NCI-H146 treated with DMSO at 0.1 percent for 48 hours (cell line): ENCODE measurements at regions not wholly inside any gene's neighbourhood (a gene's known extent, or its start where the extent isn't known, plus 50 kb on each side); places are given as distances from the start of the nearest gene placed in this dataset.

ENCODE experiments used
- DNase-seq: peaks from one replicate; lab custom pipeline; 2025; ENCODE audit not compliant: unreplicated experiment; lab: John Stamatoyannopoulos, UW

GRCh38 chr16:73176577-73177013 is 128.7 kb upstream of the ZFHX3 start:
- DNase-seq, result no peak

- DNase-seq, result no peak
Observed at GRCh38 chr16:73172973-73173709, 125.2 kb upstream of the ZFHX3 start.

- no peak for DNase-seq
Observed at GRCh38 chr16:73172241-73172972, 124.5 kb upstream of the ZFHX3 start.

GRCh38 chr16:73171901-73172240 is 123.9 kb upstream of the ZFHX3 start:
- DNase-seq, result no peak

- no peak for DNase-seq
Observed at GRCh38 chr16:73171380-73171779, 123.5 kb upstream of the ZFHX3 start.

- no peak for DNase-seq
Observed at GRCh38 chr16:73170612-73171038, 122.7 kb upstream of the ZFHX3 start.

- DNase-seq, result no peak
Observed at GRCh38 chr16:73166947-73167550, 119.1 kb upstream of the ZFHX3 start.

GRCh38 chr16:73166441-73166851 is 118.5 kb upstream of the ZFHX3 start:
- DNase-seq, result no peak

GRCh38 chr16:73163238-73163815 is 115.4 kb upstream of the ZFHX3 start:
- no peak for DNase-seq

GRCh38 chr16:73161977-73162376 is 114.0 kb upstream of the ZFHX3 start:
- no peak for DNase-seq

- DNase-seq, result no peak
Observed at GRCh38 chr16:73159296-73159695, 111.4 kb upstream of the ZFHX3 start.

GRCh38 chr16:73157861-73158260 is 109.9 kb upstream of the ZFHX3 start:
- DNase-seq, result no peak

- DNase-seq, result no peak
Observed at GRCh38 chr16:73154063-73154870, 106.3 kb upstream of the ZFHX3 start.

GRCh38 chr16:73152386-73153125 is 104.6 kb upstream of the ZFHX3 start:
- DNase-seq, result no peak

- no peak for DNase-seq
Observed at GRCh38 chr16:73151941-73152340, 104.0 kb upstream of the ZFHX3 start.

- DNase-seq, result no peak
Observed at GRCh38 chr16:73151225-73151624, 103.3 kb upstream of the ZFHX3 start.

- no peak for DNase-seq
Observed at GRCh38 chr16:73150786-73151185, 102.9 kb upstream of the ZFHX3 start.

GRCh38 chr16:73149334-73149733 is 101.4 kb upstream of the ZFHX3 start:
- DNase-seq, result no peak

GRCh38 chr16:73147958-73148357 is 100.0 kb upstream of the ZFHX3 start:
- DNase-seq, result no peak

GRCh38 chr16:73145166-73145880 is 97.4 kb upstream of the ZFHX3 start:
- DNase-seq, result no peak
